HepG2 (cell line): ENCODE measurements at regions not wholly inside any gene's neighbourhood (a gene's known extent, or its start where the extent isn't known, plus 50 kb on each side); places are given as distances from the start of the nearest gene placed in this dataset.

Experiments used
- RNF2 ChIP-seq: fragments of 450-650 bp; conservative IDR thresholded peaks from 2 replicates; pipeline ENCODE4 v1.6.1; 2016; ENCODE audit warnings: low read depth
- ZNF318 ChIP-seq: sonication (generic); formaldehyde crosslinking; IDR thresholded peaks from 2 replicates; pipeline ENCODE4 v1.4.0; 2020; ENCODE audit warnings: mild to moderate bottlenecking, missing genetic modification reagents
- ZNF468 ChIP-seq: sonication (generic); formaldehyde crosslinking; IDR thresholded peaks from 2 replicates; pipeline ENCODE4 v1.8.0; 2022; ENCODE audit warnings: mild to moderate bottlenecking, moderate library complexity, missing genetic modification reagents

DNA sequence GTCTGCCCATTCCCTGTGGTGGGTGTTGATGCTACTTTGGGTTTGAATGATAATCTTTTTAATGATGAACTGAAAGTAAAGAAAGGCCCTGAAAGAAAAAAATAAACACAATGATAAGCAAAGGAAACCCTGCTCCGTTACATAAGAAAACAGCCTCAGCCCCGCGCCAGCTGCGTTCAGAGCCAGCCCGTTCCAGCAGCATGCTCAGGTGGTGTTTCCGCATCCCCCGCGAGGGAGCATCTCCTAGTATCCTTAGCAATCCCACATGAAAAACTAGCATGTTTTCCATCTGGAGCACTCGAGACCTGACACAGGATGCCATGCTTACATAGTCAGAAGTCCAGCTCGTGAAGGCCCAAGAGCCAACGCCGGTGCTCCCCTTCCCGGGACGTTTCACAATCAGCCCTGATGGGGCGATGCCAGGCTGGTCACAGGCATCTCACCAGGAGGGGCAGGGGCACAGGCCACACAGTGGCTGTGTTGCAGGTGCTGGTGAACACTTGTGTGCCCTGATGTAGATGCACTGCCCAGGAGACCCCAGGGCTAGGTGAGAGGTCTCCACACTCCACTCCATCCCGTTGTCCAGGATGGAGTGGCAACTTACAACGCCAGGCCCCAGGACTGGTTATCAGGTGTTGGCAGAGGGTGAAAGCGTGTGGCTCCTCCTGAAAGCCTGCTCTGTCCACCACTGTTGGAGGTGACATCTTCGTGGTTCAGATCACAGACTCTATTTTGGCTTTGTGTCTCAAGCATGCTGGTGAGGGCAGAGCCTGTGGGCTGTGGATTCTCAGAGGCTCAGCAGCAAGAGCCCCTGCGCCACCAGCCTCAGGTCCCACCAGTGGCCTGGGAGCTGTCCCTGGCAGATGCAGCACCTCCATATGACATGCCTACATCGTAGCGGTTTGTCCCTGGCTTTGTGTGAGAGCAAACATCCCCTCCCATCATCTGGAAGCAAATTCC, 246.8 kb upstream of the IRX1 start (continued):
- TF ChIP-seq ZNF318 (CRISPR knock-in tag): no peak
- TF ChIP-seq ZNF468 (CRISPR knock-in tag): no peak
- TF ChIP-seq RNF2: no peak
- TF ChIP-seq, all 625 proteins: peak for 0
